ACC112 (cell line): ENCODE measurements at regions not wholly inside any gene's neighbourhood (a gene's known extent, or its start where the extent isn't known, plus 50 kb on each side); places are given as distances from the start of the nearest gene placed in this dataset.
A peak's percentile ranks its signal among the peaks of the same experiment; 100 is the strongest.

Experiments
- H2AFZ ChIP-seq: fragments of 200-600 bp; sonication (generic); one replicate; pipeline ENCODE4 v1.6.0; 2017; ENCODE audit warnings: antibody characterized with exemption, low read length; ENCODE audit not compliant: unreplicated experiment
- H3K27ac ChIP-seq: fragments of 200-600 bp; sonication (generic); 2 replicates; pipeline ENCODE4 v1.5.1; 2014; ENCODE audit warnings: low read depth, mild to moderate bottlenecking, antibody characterized with exemption, low read length, moderate library complexity
- H3K27me3 ChIP-seq: fragments of 200-600 bp; sonication (generic); 2 replicates; pipeline ENCODE4 v1.6.1; 2014; ENCODE audit warnings: mild to moderate bottlenecking, antibody characterized with exemption, low read length, moderate library complexity, mixed read lengths; ENCODE audit not compliant: insufficient read depth
- H3K36me3 ChIP-seq: fragments of 200-600 bp; sonication (generic); 2 replicates; pipeline ENCODE4 v1.6.1; 2016; ENCODE audit warnings: mild to moderate bottlenecking, antibody characterized with exemption, low read length, moderate library complexity, mixed read lengths; ENCODE audit not compliant: insufficient read depth
- H3K4me1 ChIP-seq: fragments of 200-600 bp; sonication (generic); one replicate; pipeline ENCODE4 v1.6.1; 2016; ENCODE audit warnings: low read length, mixed read lengths; ENCODE audit not compliant: insufficient read depth, unreplicated experiment, control insufficient read depth
- H3K4me3 ChIP-seq: fragments of 200-600 bp; sonication (generic); 2 replicates; pipeline ENCODE4 v1.5.1; 2014; ENCODE audit warnings: mild to moderate bottlenecking, low read depth, low read length
- H3K79me2 ChIP-seq: fragments of 200-600 bp; sonication (generic); one replicate; pipeline ENCODE4 v1.6.0; 2016; ENCODE audit warnings: low read length; ENCODE audit not compliant: control insufficient read depth, unreplicated experiment, insufficient read depth

DNA sequence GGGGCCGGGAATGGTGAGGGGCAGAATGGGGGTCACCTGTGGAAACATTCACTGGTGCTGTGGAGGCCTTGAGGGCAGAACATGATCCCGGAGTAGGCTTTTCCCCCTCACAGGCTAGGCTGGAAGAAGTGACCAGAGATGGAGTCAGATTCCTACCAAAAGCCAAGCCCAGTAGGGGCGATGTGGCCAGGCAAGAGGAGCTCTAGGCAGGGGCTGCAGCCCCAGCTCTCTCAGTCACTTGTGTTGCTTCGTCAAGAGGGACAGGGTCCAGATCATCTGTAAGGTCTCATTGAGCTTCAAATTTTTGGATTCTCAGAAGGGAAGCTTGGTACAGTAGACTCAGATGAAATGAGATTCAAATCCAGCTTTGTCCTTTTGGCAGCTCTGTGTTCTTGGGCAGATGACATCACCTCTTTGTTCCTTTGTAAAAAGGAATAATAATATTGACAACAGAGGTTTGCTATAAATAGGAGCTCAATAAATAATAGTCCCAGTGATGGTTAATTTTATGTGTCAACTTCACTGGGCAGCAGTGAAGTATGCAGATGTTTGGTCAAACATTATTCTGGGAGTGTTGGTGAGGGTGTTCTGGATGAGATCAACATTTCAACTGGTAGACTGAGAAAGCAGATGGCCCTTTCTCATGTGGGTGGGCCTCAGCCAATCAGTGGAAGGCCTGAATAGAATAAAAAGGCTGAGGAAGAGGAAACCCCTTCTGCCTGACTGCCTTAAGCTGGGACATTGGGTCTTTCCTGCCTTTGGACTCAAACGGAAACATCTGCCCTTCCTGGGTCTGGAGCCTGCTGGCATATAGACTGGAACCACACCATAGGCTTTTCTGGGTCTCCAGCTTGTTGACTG is 324.7 kb upstream of the USP24 start:
- H3K4me1 ChIP-seq, result peaks cover 16% of the 10 kb centered on the region
- H3K36me3 ChIP-seq, result no peaks in the 10 kb centered on the region
- H3K27me3 ChIP-seq, result no peaks in the 10 kb centered on the region
- H3K4me3 ChIP-seq, result no peak overlapping the region
- H3K27ac ChIP-seq, result no peak overlapping the region
- H2AFZ ChIP-seq, result no peak overlapping the region
- H3K79me2 ChIP-seq, result no peaks in the 10 kb centered on the region

DNA sequence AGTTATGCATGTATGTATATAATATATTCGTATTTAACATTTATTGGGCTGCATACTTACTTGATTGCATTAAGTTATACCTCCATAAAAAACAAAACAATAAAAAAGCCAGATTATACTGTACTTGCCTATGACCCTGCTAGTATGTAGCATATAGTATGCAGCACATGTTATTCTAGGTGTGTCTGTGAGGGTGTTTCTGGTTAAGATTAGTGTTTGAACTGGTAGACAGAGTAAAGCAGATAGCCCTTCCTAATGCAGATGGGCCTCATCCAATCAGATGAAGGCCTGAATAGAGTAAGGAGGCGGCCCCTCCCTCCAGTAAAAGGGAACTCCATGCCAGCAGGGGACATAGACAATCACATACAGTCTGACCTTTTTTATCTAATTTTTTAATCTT is 323.3 kb upstream of the USP24 start:
- Histone ChIP-seq H3K27ac (no peak overlapping the region), H2AFZ (no peak overlapping the region), H3K4me1 (peaks cover 16% of the 10 kb centered on the region), H3K4me3 (no peak overlapping the region), H3K79me2 (no peaks in the 10 kb centered on the region), H3K27me3 (no peaks in the 10 kb centered on the region), H3K36me3 (no peaks in the 10 kb centered on the region)

DNA sequence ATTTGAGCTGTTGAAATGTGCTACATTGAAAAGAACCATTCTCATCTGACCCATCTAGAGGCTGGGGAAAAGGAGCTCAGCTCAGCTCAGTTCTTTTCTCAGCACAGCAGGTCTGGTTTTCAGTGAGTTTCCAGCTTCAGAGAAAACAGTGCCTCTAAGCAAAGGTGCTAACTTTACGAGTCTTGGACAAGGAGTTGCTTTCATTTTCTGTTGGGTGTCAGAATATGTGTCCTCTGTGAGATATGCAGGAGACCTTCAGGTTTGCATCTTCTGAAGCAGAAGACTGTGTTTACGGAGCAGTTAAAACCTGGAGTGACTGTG is 321.3 kb upstream of the USP24 start:
- Histone ChIP-seq H3K4me1 (no peaks in the 10 kb centered on the region), H3K36me3 (no peaks in the 10 kb centered on the region), H3K4me3 (peak overlapping the region; percentile 31; the same call in 1 of the 2 replicates), H2AFZ (peak overlapping the region; percentile 19), H3K27ac (no peak overlapping the region), H3K79me2 (no peaks in the 10 kb centered on the region), H3K27me3 (no peaks in the 10 kb centered on the region)

DNA sequence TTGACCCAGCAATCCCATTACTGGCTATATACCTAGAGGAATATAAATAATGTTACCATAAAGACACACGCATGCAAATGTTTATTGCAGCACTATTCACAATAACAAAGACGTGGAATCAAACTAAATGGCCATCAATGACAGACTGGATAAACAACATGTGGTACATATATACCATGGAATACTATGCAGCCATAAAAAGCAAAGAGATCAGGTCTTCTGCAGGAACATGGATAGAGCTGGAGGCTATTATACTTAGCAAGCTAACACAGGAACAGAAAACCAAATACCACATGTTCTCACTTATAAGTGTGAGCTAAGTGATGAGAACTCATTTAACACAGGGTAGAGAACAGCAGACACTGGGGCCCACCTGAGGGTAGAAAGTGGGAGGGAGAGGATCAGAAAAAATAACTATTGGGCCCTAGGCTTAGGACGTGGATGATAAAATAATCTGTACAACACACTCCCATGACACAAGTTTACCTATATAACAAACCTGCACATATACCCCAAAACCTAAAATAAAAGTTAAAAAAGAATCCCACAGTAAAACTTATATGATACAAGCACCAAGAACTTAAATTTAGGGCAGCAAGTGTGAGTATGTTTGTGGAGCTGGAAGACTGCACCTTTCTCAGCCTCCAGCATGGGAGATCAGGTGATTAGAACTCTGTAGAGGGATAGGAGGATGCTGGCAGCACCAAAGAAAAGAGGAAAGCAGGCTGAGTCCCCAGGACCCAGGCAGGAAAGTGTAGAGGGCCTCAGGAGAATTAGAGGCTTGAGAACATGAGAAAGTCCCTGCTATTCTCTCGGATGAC is 320.8 kb upstream of the USP24 start:
- Histone ChIP-seq H3K4me3 (peak overlapping the region; percentile 31; the same call in 1 of the 2 replicates), H3K27me3 (no peaks in the 10 kb centered on the region), H3K27ac (no peak overlapping the region), H3K36me3 (no peaks in the 10 kb centered on the region), H3K79me2 (no peaks in the 10 kb centered on the region), H3K4me1 (no peaks in the 10 kb centered on the region), H2AFZ (peak overlapping the region; percentile 19)

DNA sequence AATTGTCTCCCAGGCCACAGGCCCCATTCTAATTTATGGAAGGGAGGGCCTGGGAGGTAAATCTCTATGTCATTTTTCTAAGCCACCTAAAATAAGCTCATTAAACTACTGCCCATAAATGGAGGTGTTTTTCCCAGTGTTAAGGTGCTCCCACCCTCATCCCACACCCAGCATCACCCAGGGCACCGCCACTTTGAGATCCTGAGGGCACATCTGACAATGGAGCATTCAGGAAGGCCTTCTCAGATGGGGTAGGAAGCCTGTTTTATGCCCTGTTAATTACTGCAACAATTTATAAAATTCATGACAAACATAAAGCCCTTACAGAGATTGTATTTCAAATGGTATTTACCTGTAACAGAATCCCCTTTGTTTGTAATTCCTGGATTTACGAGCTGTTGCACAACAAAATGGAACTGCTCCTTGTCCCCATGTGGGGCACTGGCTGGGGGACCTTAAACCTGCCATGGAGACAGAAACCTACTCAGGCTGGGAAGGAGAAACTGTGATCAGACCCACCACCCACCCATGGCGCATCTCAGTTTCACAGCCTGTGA is 319.5 kb upstream of the USP24 start:
- no peaks in the 10 kb centered on the region for H3K4me1 ChIP-seq
- no peak overlapping the region for H3K27ac ChIP-seq
- H3K36me3 ChIP-seq, result no peaks in the 10 kb centered on the region

DNA sequence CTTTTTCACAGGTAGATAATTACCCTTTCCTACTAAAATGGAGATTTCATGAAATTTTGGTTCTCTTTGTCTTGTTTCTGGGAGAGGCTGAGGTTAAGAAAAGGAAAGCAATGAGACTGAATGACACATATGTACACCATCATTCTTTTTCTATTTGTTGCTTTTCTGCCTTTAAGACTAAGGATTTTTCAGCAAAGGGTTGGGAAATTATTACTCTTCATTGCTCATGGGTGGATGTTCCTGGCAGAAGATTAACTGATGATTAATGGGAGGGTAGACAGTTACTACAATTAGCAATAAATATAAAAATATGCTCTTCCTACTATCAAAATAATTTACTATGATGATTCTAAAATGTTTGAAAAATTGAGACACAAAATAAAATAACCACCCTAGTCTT is 316.5 kb upstream of the USP24 start:
- no peak overlapping the region for H3K4me3 ChIP-seq
- H3K27me3 ChIP-seq, result no peaks in the 10 kb centered on the region
- no peaks in the 10 kb centered on the region for H3K36me3 ChIP-seq
- H2AFZ ChIP-seq, result no peak overlapping the region
- H3K27ac ChIP-seq, result no peak overlapping the region
- no peaks in the 10 kb centered on the region for H3K79me2 ChIP-seq
- H3K4me1 ChIP-seq, result no peaks in the 10 kb centered on the region

More for the DNA sequence above, 319.5 kb upstream of the USP24 start:
- no peak overlapping the region for H2AFZ ChIP-seq
- H3K27me3 ChIP-seq, result no peaks in the 10 kb centered on the region
- no peak overlapping the region for H3K4me3 ChIP-seq
- no peaks in the 10 kb centered on the region for H3K79me2 ChIP-seq

DNA sequence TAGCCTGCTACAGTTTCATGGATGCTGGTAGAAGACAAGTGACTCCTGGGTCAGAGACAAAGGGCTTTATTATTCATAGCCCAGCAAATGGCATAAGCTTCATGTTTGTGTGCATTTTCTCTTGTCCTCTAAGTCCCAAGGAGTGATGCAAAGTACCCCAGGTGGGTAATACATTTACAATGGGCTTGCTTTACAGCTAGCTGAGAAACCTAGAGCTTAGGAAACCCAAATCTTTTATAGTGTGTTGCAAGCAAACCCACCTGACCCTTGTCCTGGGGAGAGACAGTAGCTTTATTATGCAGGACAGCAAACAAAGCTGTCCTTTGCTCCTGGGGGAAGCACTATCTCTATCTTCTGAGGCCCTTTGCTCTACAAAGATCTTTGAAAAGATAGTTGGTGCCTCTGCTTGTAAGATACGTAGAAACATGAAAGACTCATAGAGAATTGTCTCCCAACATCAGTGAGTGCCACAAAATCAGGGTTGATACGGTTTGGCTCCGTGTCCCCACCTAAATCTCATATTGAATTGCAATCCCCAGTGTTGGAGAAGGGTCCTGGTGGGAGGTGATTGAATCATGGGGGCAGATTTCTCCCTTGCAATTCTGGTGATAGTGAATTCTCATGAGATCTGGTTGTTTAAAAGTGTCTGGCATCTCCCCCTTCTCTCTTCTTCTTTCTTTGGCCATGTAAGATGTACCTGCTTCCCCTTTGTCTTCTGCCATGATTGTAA is 315.8 kb upstream of the USP24 start:
- Histone ChIP-seq H2AFZ (no peak overlapping the region), H3K4me3 (no peak overlapping the region), H3K27ac (no peak overlapping the region), H3K27me3 (no peaks in the 10 kb centered on the region), H3K4me1 (no peaks in the 10 kb centered on the region), H3K79me2 (no peaks in the 10 kb centered on the region), H3K36me3 (no peaks in the 10 kb centered on the region)

DNA sequence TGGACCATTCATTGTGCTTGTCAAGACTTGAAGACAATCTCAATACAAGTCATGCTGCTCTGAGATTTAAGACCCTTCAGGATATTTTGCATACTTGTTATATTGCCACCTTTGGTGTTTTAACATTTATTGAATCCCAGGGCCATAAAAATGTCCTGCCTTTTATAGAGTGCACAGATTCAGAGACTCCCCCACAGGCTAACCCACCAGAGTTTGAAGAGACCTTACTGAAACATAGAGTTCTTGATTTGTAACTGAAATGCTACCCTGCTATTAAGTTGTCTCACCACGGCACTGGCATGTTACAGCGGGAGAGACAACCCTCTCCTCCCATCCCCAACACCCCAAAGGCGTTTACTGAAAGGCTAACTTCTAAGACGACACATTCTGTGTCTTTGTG is 313.9 kb upstream of the USP24 start:
- Histone ChIP-seq H3K4me3 (no peak overlapping the region), H3K36me3 (no peaks in the 10 kb centered on the region), H3K79me2 (no peaks in the 10 kb centered on the region)

DNA sequence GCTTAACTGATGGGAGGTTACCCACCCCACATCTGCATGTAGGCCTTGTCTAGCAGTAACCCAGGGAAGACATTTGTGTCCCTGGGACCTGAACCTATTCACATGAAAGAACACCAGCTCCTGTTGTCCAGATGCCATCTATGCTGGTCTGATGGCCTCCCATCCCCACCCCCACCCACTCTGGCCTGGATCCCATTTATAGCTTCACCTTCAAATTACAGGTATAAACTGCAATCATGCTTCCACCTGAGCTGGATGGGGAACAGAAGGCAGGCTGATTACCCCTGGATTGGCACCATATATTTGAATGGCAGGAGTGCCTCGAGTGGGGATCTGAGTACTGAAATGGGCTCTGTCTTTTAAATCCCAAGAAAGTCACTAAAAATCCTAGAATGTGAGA is 312.7 kb upstream of the USP24 start:
- Histone ChIP-seq H3K79me2 (no peaks in the 10 kb centered on the region), H3K4me3 (no peak overlapping the region), H3K27me3 (no peaks in the 10 kb centered on the region), H3K27ac (no peak overlapping the region), H3K4me1 (no peaks in the 10 kb centered on the region), H3K36me3 (no peaks in the 10 kb centered on the region), H2AFZ (no peak overlapping the region)

More for the DNA sequence above, 313.9 kb upstream of the USP24 start:
- Histone ChIP-seq H2AFZ (no peak overlapping the region), H3K27me3 (no peaks in the 10 kb centered on the region), H3K4me1 (no peaks in the 10 kb centered on the region), H3K27ac (no peak overlapping the region)

DNA sequence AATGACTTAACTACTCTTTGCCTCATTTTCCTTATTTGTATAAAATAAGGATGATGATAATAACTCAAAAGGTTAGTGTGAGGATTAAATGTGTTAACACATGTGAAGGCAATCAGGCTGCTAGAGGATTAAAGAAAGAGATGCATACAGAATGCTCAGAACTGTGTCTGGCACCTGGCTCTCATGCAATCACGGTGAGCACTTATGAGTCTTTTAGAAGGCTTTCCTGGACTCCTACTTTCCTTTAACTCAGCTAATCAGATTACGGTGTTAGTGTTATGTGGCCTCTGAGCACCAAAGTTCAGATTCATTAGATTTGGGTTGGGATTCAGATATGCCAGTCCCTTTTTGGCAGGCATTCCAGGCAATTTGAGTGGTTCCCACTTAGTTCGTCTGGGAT is 311.6 kb upstream of the USP24 start:
- H3K36me3 ChIP-seq, result no peaks in the 10 kb centered on the region

More for the DNA sequence above, 311.6 kb upstream of the USP24 start:
- no peaks in the 10 kb centered on the region for H3K4me1 ChIP-seq
- no peak overlapping the region for H3K27ac ChIP-seq
- no peaks in the 10 kb centered on the region for H3K27me3 ChIP-seq
- H3K4me3 ChIP-seq, result no peak overlapping the region
- H3K79me2 ChIP-seq, result no peaks in the 10 kb centered on the region
- no peak overlapping the region for H2AFZ ChIP-seq
